DND-41 (cell line): ENCODE measurements at regions not wholly inside any gene's neighbourhood (a gene's known extent, or its start where the extent isn't known, plus 50 kb on each side); places are given as distances from the start of the nearest gene placed in this dataset.

ENCODE experiments used
- ATAC-seq: fragments of 200-7000 bp; cut with Tn5 transposase; 3 replicates; pipeline ENCODE4 v1.9.1; 2021; ENCODE audit warnings: low read depth; ENCODE audit not compliant: insufficient read depth
- DNase-seq: peaks from one replicate; pipeline ENCODE4 v3.0.0-alpha.2; 2020
- H2AFZ ChIP-seq: 2 replicates; pipeline ENCODE4 v1.6.0; 2012; ENCODE audit warnings: low read depth, low read length
- H3K27ac ChIP-seq: 2 replicates; pipeline ENCODE4 v1.5.1; 2012; ENCODE audit warnings: low read length, inconsistent platforms
- H3K27me3 ChIP-seq: fragments of 200-600 bp; sonication (generic); 2 replicates; pipeline ENCODE4 v1.6.0; 2012; ENCODE audit warnings: low read length, mild to moderate bottlenecking, inconsistent platforms; ENCODE audit not compliant: insufficient read depth, poor library complexity
- H3K36me3 ChIP-seq: 2 replicates; pipeline ENCODE4 v1.5.1; 2012; ENCODE audit warnings: low read length, inconsistent platforms; ENCODE audit not compliant: insufficient read depth
- H3K4me1 ChIP-seq: 2 replicates; pipeline ENCODE4 v1.5.1; 2012; ENCODE audit warnings: mild to moderate bottlenecking, low read length; ENCODE audit not compliant: insufficient read depth
- H3K4me2 ChIP-seq: 2 replicates; pipeline ENCODE4 v1.6.0; 2012; ENCODE audit warnings: mild to moderate bottlenecking, moderate library complexity, low read length, inconsistent platforms; ENCODE audit not compliant: insufficient read depth
- H3K4me3 ChIP-seq, 2 experiments: fragments of 200-600 bp in 1 of 2; shearing (Covaris generic) in 1 of 2; 2 replicates each; pipeline ENCODE4 v1.5.1; 2012 to 2016; ENCODE audit warnings: inconsistent platforms in 2 of 2, low read length in 2 of 2, mild to moderate bottlenecking in 2 of 2, low read depth in 1 of 2, moderate library complexity in 1 of 2
- H3K79me2 ChIP-seq: 2 replicates; pipeline ENCODE4 v1.6.0; 2012; ENCODE audit warnings: low read length, inconsistent platforms; ENCODE audit not compliant: insufficient read depth
- H3K9ac ChIP-seq: 2 replicates; pipeline ENCODE4 v1.6.0; 2012; ENCODE audit warnings: low read depth, mild to moderate bottlenecking, inconsistent platforms, low read length, moderate library complexity
- H3K9me3 ChIP-seq: 2 replicates; pipeline ENCODE4 v1.5.1; 2012; ENCODE audit warnings: low read length, moderate library complexity, mild to moderate bottlenecking, inconsistent platforms; ENCODE audit not compliant: insufficient read depth, severe bottlenecking
- H4K20me1 ChIP-seq: 2 replicates; pipeline ENCODE4 v1.6.0; 2012; ENCODE audit warnings: low read length; ENCODE audit not compliant: insufficient read depth
- EZH2 ChIP-seq: IDR thresholded peaks from 3 replicates; pipeline ENCODE4 v1.6.1; 2012; ENCODE audit warnings: borderline replicate concordance, low read depth, mild to moderate bottlenecking, moderate library complexity, low read length, inconsistent platforms; ENCODE audit not compliant: severe bottlenecking
- TF ChIP-seq, protein P1 (sequence below): IDR thresholded peaks from 2 replicates; pipeline ENCODE4 v1.5.1; 2012; ENCODE audit warnings: borderline replicate concordance, low read length, moderate library complexity, mild to moderate bottlenecking; ENCODE audit not compliant: poor library complexity, severe bottlenecking; ENCODE audit errors: extremely low read depth

DNA sequence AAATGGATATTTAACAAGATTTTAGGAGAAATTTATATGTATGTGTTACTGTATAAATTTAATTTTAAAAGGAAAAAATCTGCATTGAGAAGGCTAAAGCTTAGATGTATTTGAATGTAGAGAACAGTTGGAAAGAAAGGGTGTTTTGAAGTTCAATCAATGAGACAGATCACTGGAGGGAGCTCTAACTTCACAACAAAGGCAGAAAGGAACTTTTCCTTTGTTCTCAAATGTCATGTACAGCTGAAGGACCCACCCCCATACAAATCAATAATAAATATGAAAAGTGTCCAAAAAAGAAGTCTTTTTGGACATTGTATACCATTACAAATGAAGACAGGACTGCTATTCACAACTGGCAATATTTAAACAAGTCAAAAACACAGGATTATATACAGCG, 403.4 kb downstream of the DNAJB9 start:
- no peak for TF ChIP-seq EZH2
- TF ChIP-seq, protein P1, sequence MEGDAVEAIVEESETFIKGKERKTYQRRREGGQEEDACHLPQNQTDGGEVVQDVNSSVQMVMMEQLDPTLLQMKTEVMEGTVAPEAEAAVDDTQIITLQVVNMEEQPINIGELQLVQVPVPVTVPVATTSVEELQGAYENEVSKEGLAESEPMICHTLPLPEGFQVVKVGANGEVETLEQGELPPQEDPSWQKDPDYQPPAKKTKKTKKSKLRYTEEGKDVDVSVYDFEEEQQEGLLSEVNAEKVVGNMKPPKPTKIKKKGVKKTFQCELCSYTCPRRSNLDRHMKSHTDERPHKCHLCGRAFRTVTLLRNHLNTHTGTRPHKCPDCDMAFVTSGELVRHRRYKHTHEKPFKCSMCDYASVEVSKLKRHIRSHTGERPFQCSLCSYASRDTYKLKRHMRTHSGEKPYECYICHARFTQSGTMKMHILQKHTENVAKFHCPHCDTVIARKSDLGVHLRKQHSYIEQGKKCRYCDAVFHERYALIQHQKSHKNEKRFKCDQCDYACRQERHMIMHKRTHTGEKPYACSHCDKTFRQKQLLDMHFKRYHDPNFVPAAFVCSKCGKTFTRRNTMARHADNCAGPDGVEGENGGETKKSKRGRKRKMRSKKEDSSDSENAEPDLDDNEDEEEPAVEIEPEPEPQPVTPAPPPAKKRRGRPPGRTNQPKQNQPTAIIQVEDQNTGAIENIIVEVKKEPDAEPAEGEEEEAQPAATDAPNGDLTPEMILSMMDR: peak; percentile 55
- DNase-seq (no peak), ATAC-seq (no peak)
- no peaks in the 10 kb centered on the region for H4K20me1 ChIP-seq
- H3K4me3 ChIP-seq: no peak overlapping the region
- no peak overlapping the region for H2AFZ ChIP-seq
- H3K36me3 ChIP-seq: no peaks in the 10 kb centered on the region
- no peak overlapping the region for H3K4me2 ChIP-seq
- no peaks in the 10 kb centered on the region for H3K9me3 ChIP-seq
- no peak overlapping the region for H3K9ac ChIP-seq
- H3K4me1 ChIP-seq: no peaks in the 10 kb centered on the region
- H3K27me3 ChIP-seq: no peaks in the 10 kb centered on the region
- H3K27ac ChIP-seq: no peak overlapping the region
- H3K79me2 ChIP-seq: no peaks in the 10 kb centered on the region

DNA sequence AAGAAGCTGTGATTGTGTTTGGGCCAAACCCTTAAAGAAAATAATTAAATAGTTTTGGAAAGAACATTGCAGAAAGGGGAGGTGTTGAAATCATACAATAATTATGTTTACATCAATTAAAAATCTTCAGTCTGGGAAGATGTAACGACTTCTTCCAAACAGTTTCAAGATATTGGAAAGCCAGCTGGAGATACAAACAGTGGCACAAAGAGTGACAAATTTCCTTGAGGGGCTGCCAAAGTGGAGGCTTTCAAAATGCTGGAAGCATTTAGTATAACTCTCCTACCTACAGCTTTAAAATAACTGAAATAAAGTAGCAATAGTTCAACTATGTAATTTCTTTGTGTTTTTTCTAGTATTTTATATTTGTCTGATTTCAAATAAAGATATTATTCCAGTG, 405.0 kb downstream of the DNAJB9 start:
- Histone ChIP-seq H3K36me3 (no peaks in the 10 kb centered on the region), H3K4me3 (no peak overlapping the region), H4K20me1 (no peaks in the 10 kb centered on the region), H3K27me3 (no peaks in the 10 kb centered on the region), H3K4me1 (no peaks in the 10 kb centered on the region), H3K27ac (no peak overlapping the region), H3K9ac (no peak overlapping the region), H3K9me3 (no peaks in the 10 kb centered on the region), H3K4me2 (no peak overlapping the region), H2AFZ (no peak overlapping the region), H3K79me2 (no peaks in the 10 kb centered on the region)
- DNase-seq: no peak
- TF ChIP-seq, protein P1: no peak
- no peak for TF ChIP-seq EZH2
- no peak for ATAC-seq

DNA sequence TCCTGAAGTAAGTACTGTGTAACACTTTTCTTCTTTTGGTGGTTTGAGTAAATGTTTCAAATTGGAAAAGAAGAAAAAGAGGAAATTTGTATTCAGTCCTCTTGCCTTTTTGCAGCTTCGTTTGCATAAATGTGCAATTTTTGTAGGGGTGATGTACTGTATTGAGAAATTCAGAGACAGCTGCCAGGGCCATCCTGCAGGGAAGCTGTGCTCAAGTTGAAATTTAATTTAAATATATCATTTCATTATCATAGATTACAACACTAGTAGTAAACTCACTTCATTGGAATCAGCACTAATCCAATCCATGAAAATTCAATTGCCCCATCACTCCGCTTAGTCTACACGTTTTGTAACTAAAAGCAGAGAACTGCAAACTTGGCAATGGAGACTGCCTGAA, 415.4 kb downstream of the DNAJB9 start:
- ATAC-seq: no peak

More for the DNA sequence above, 415.4 kb downstream of the DNAJB9 start:
- no peak overlapping the region for H2AFZ ChIP-seq
- no peaks in the 10 kb centered on the region for H3K79me2 ChIP-seq
- TF ChIP-seq EZH2: no peak
- TF ChIP-seq, protein P1: no peak
- no peak overlapping the region for H3K4me2 ChIP-seq
- H3K9ac ChIP-seq: no peak overlapping the region
- no peaks in the 10 kb centered on the region for H3K27me3 ChIP-seq
- no peak overlapping the region for H3K27ac ChIP-seq
- no peaks in the 10 kb centered on the region for H4K20me1 ChIP-seq
- H3K4me1 ChIP-seq: no peaks in the 10 kb centered on the region
- no peak for DNase-seq
- no peaks in the 10 kb centered on the region for H3K9me3 ChIP-seq
- H3K36me3 ChIP-seq: no peaks in the 10 kb centered on the region
- H3K4me3 ChIP-seq: no peak overlapping the region
